GM19239 (cell line): ENCODE measurements at regions not wholly inside any gene's neighbourhood (a gene's known extent, or its start where the extent isn't known, plus 50 kb on each side); places are given as distances from the start of the nearest gene placed in this dataset.

Experiments
- DNase-seq: peaks from one replicate; pipeline ENCODE4 v3.0.0; 2011; ENCODE audit warnings: low spot score; ENCODE audit not compliant: insufficient read length
- FAIRE-seq: peaks from 2 replicates; lab custom pipeline; 2011; peaks lifted over from hg19 to GRCh38; lab: Jason Lieb, UNC

GRCh38 chr17:33732116-33732515, 439.0 kb upstream of the ASIC2 start:
- FAIRE-seq (no peak), DNase-seq (no peak)

DNA sequence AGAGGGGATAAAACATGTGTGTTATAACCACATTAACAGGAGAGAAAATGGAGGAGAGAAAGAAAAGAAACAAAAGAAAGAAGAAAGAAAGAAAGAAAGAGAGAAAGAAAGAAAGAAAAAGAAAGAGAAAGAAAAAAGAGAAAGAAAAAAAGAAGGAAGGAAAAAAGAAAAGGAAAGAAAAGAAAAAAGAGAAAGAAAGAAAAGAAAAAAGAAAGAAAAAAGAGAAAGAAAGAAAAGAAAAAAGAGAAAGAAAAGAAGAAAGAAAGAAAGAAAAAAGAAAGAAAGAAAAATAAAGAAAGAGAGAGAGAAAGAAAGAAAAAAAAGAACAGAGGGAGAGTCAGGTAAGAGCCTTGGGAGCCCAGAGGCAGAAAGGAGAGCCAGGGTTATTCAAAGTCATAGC, 446.6 kb upstream of the ASIC2 start:
- no peak for FAIRE-seq
- no peak for DNase-seq

DNA sequence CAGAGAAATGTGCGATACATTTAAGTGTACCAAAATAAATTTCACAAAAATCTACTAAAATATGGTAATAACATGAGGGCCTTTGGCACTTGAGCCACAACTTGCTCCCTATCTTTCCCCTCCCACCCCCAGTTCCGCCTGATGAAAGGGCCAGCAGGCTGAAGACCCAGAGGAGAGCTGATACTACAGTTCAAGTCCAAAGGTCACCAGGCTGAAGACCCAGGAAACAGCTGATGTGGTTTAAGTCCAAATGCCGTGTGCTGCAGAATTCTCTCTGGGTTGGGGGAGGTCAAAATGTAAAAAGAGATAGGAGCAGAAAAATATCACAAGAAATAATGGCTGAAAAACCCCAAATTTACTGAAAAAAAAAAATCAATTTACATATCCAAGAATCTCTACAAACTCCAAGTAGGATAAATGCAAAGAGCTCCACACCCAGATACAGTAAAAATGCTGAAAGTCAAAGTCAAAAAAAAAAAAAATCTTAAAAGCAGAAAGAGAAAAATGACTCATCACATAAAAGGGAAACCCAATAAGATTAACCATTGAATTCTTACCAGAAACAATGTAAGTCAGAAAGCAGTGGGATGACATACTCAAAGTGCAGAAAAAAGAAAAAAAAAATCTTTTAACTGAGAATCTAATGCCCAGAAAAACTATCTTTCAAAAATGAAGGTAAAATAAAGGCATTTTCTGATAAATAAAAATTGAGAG, 452.1 kb upstream of the ASIC2 start:
- DNase-seq: no peak
- no peak for FAIRE-seq

DNA sequence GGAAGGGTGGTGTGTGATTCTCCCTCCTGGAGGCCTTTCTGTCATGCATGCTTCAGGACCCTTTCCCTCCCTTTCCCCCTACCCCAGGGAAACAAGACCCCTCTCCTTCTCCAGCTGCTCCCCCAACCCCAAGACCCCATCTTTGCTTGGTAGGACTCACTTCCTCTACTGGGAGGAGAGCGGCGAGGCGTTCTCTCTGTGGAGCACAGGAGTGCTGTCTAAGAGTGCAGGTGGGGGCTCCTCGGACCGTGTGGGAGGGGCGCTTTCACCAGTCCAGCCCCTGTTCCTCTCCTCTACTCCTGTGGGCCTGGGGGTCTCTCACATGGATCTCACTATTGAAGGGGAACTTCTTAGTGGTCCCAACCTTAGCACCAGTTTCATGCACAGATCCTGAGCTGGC, 456.1 kb upstream of the ASIC2 start:
- DNase-seq: no peak
- no peak for FAIRE-seq

DNA sequence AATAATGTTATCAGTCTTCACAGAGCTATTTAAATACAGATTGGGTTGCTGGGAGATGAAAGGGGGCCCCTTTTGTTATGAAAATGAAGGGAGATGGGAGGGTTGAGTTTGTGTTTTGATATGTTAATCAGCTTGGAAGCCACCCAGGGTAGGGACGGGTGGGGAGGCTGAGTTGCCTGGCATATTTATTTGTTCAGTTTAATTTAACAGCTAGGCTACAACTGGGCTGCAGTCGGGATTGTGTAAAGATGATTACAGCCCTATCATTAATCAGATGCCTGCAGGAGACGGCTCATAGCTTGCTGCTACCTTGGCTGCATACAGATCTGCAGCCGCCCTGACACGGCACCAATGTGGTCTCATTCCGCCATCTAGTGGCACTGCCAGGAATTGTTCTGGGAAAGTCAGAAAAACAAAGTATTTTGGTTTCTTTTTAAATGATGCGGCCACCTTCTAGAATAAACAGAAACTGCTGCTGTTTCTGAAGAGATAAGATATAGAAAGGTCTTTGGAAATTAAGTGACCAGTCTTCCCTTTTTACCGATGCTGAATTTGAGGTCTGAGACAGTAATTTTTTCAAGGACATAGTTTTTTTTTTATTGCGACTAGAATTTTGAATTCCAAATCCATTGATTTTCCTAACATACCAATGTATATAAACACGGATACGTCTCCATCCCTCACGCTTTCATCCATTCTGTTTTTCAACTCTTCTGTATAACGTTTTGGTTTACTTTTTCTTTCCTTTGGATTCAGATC, 458.0 kb upstream of the ASIC2 start:
- FAIRE-seq (peak; percentile 95), DNase-seq (peak; percentile 29)

DNA sequence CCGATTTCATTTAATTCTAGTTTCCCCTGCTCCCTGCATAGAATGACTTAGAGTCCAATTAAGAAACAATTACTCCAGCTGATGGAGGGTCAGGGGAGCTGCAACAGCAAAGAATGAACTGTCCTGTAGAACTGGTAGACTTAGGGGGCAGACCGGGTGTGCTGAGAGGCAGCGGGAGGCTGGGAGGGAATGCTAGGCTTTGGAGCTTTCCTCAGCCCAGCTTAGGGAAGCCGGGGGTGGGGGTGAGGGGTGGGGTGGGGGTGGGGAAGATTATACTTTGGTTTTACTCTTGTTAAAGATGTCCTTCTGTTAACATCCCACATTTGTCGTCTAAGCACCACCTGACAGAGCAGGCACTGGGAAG, 458.6 kb upstream of the ASIC2 start:
- no peak for DNase-seq
- no peak for FAIRE-seq

DNA sequence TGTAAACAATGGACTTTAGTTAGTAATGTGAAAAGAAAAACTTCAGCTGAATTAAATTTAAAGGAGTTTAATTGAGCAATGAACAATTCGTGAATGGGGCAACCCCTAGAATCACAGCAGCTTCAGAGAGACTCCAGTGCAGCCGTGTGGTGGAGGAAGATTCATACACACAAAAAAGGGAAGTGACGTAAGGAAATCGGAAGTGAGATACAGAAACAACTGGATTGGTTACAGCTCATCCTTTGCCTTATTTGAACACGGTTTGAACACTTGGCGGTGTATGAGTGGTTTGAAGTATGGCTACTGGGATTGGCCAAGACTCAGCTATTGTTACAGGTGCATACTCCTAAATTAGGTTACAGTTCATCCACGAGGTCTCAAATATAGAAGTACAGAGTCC, 460.4 kb upstream of the ASIC2 start:
- DNase-seq (no peak), FAIRE-seq (no peak)

DNA sequence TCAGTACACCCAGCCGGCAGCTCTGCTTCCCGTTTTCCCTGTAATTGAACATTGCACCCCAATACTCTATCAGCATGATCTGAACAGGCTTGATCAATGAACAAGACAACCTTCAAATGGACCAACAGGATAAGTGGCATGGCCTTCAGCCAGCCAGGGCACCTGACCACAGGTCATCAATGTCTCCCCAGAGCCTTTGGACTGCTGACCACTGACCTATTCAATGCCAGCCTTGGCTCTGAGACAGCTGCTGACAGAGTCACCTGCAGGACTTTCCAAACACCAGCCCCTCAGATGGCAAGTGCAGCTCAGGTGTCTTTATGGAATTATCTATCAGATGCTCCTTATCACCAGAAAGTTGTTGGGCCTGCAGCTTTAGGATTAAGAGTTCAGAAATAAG, 462.9 kb upstream of the ASIC2 start:
- FAIRE-seq (no peak), DNase-seq (no peak)

GRCh38 chr17:33765871-33766270, 472.8 kb upstream of the ASIC2 start:
- DNase-seq (no peak), FAIRE-seq (no peak)

DNA sequence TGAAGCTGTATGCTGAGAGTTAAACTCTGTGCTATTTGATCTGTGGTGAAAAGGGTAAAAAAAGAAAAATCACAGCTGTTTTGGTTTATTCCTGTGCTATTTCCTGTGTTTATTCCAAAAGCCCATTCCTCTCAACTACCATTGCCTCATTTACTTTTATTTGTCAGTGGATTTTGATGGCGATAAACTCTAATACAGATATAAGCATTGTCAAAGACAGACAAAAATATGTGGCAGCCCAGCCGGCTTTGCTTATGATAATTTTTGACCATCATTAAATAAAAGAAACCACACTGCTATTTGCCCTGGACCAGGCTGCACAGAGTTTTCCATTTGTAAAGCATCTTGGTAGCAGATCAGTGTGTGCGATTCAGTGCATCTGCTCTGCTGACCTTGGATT, 473.6 kb upstream of the ASIC2 start:
- no peak for DNase-seq
- FAIRE-seq: no peak

- DNase-seq (no peak), FAIRE-seq (no peak)
Observed at GRCh38 chr17:33769066-33769465, 476.0 kb upstream of the ASIC2 start.

DNA sequence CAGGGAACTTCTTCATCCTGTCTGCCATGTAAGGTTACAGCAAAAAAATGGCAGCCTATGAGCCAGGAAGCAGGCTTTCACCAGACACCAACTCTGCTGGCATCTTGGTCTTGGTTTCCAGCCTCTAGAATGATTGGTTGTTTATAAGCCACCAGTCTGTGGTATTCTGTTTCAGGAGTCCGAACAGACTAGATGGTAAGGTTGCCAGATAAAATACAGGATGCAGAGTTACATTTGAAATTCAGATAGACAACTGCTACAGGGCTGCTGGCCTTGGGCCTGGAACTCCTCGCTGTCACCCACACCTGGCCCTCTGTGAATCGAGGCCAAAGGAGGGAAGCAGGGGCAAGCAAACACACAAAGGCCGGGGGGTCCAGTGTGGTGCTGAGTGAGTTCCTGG, 478.8 kb upstream of the CCL2 start:
- no peak for DNase-seq
- FAIRE-seq: no peak

- no peak for DNase-seq
- FAIRE-seq: no peak
Observed at GRCh38 chr17:33776903-33777302, 478.2 kb upstream of the CCL2 start.

GRCh38 chr17:33777674-33778073, 477.4 kb upstream of the CCL2 start:
- FAIRE-seq (no peak), DNase-seq (no peak)

DNA sequence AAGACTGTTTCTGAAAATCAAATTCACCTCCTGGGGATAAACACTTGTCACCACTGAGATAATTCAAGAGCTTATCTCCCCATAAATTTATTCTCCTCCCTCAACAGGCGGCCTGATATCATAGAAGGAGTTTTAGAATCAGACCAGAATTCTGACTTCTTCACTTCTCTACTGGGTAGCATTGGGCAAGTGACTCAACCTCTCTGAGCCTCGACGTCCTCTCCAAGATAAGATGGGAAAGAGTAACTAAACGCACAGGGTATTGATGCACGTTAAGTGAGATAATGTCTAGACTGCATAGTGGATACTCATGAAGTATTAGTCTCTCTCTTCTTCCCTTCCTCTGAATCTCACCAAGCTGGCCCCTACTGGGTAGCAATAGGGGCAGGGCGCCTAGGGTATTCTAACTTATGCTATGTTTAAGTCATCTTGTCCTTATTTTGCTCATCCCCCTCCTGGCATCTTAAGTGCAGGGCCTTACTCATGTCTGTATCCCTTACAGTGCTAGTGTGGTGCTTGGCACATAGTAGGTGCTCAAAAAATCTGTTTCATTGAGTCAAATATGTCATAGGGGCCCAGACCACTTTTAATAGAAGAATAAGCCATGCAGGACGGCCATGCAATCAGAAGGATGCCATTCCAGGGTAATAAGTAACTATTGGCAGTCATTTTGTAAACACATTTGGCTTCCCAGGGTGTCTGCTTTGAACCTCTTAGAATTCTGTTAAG, 476.4 kb upstream of the CCL2 start:
- no peak for DNase-seq
- no peak for FAIRE-seq

DNA sequence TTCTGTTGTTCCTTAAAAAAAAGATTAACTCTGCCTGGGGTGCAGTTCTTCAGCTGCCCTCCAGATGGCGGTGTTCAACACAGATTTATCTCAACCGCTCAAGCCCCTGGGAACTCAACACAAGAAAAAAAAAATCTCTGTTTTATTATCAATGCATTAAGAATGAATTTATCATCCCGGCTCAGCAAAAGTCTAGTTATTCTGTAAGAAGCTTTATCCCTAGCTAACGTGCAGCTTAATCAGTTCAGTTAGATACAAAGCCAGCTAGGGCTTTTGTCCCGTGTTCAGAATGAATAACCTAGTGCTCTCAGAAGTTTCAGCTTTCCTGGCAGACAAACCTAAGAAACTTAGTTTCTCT, 475.9 kb upstream of the CCL2 start:
- peak; percentile 60 for FAIRE-seq

GRCh38 chr17:33785281-33785680, 469.8 kb upstream of the CCL2 start:
- no peak for FAIRE-seq

More for the DNA sequence above, 475.9 kb upstream of the CCL2 start:
- peak; percentile 32 for DNase-seq

GRCh38 chr17:33786478-33786877, 468.6 kb upstream of the CCL2 start:
- no peak for DNase-seq
- no peak for FAIRE-seq

More at GRCh38 chr17:33785281-33785680, 469.8 kb upstream of the CCL2 start:
- DNase-seq: no peak

DNA sequence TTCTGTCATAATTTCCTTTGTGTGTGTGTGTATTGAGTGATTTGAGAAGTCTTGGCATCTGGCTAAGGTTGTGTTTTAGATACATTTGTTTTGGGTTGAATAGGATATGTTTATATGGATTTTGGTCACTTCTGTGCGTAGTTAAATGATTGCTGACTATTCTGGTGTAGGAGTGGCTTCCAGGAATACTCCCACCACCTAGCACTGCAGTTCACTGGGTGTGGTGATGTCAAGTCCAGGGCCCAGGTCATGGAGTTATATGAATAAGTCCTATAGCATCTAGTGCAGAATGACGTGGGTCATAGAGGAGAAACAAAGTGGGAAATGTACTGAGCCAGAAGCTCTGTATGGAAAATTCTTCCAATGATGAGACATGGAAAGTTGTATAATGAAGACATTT, 465.4 kb upstream of the CCL2 start:
- no peak for FAIRE-seq

GRCh38 chr17:33797181-33797580, 457.9 kb upstream of the CCL2 start:
- no peak for DNase-seq
- no peak for FAIRE-seq

More for the DNA sequence above, 465.4 kb upstream of the CCL2 start:
- DNase-seq: no peak

- no peak for DNase-seq
- FAIRE-seq: no peak
Observed at GRCh38 chr17:33798308-33798707, 456.8 kb upstream of the CCL2 start.
